ENCODE measurements at regions not wholly inside any gene's neighbourhood (a gene's known extent, or its start where the extent isn't known, plus 50 kb on each side); places are given as distances from the start of the nearest gene placed in this dataset.

GRCh38 chr20:41902346-41902745 is 284.2 kb upstream of the CHD6 start:
- Histone ChIP-seq H3K9me3 (ENCODE audit: control insufficient read depth, insufficient read depth, low read length) (no peaks in the 10 kb centered on the region; the same call in 1 of the 2 replicates), H4K20me1 (ENCODE audit: insufficient read depth, low read length) (no peaks in the 10 kb centered on the region), H2AK9ac (replicated peaks; ENCODE audit: low read depth, low read length, poor library complexity) (no peak overlapping the region), H3K14ac (replicated peaks; ENCODE audit: low read depth, low read length) (no peak overlapping the region), H2AFZ (replicated peaks; ENCODE audit: low read length, poor library complexity) (no peak overlapping the region), H3K4me1 (ENCODE audit: control insufficient read depth, insufficient read depth, low read length) (no peaks in the 10 kb centered on the region), H2BK15ac (ENCODE audit: low read depth, low read length) (no peak overlapping the region), H3K9me1 (ENCODE audit: insufficient read depth, low read length) (no peaks in the 10 kb centered on the region), H3K36me3 (ENCODE audit: control insufficient read depth, insufficient read depth, low read length) (no peaks in the 10 kb centered on the region), H2BK20ac (ENCODE audit: low read depth, low read length) (no peak overlapping the region), H4K91ac (ENCODE audit: insufficient read depth, low read depth, low read length) (no peak overlapping the region), H2AK5ac (ENCODE audit: low read depth, low read length) (no peak overlapping the region), H3K79me1 (ENCODE audit: low read depth in 1 of 2, low read length in 2 of 2) (no peaks in the 10 kb centered on the region), H3K27me3 (ENCODE audit: control insufficient read depth, insufficient read depth, low read length) (no peaks in the 10 kb centered on the region), H3K4me3 (ENCODE audit: insufficient read depth, low read depth, low read length) (no peak overlapping the region), H3K18ac (ENCODE audit: low read depth, low read length) (no peak overlapping the region), H3K9ac (ENCODE audit: low read depth, low read length) (no peak overlapping the region), H3K56ac (ENCODE audit: extremely low read depth, insufficient read depth, low read length) (no peak overlapping the region), H3K27ac (ENCODE audit: insufficient read depth, low read length) (no peak overlapping the region), H4K8ac (ENCODE audit: low read depth in 2 of 2, low read length in 2 of 2) (no peak overlapping the region), H2BK120ac (ENCODE audit: low read depth, low read length) (no peak overlapping the region), H3K4me2 (ENCODE audit: low read depth, low read length) (no peak overlapping the region), H4K5ac (ENCODE audit: low read depth, low read length) (no peak overlapping the region), H3K23ac (ENCODE audit: low read depth, low read length) (no peak overlapping the region), H3K4ac (ENCODE audit: low read depth, low read length) (no peak overlapping the region), H2BK5ac (ENCODE audit: low read depth, low read length, poor library complexity, severe bottlenecking) (no peak overlapping the region)
- 28% methylated on average over 3 of the region's 4 CpGs; no CpG with 5 or more reads in 1 of the 2 experiments for WGBS, 2 experiments (ENCODE audit: extremely low coverage in 2 of 2, insufficient read length in 1 of 2)
- no TSS peak for BruUV-seq (replicated peaks)
- POLR2A ChIA-PET (ENCODE audit: unreplicated experiment) = no interaction called here
- dilution Hi-C loops (cut with HindIII; ENCODE audit: low sequenced_read_pairs, unreplicated experiment) = no loop called here
- ATAC-seq (ENCODE audit: low read depth) (no peak), DNase-seq (no peak)
- CTCF ChIA-PET = no interaction called here
- no peak for TF ChIP-seq POLR2A (IDR thresholded peaks at IDR 0.05; ENCODE audit: low read depth, low read length)
- TF ChIP-seq RFX5 (IDR thresholded peaks at IDR 0.05; ENCODE audit: low read depth, low read length) = no peak
- TF ChIP-seq ELK1 (IDR thresholded peaks at IDR 0.05; ENCODE audit: borderline replicate concordance, low read depth, low read length) = no peak
- no peak for TF ChIP-seq USF2 (IDR thresholded peaks at IDR 0.05; ENCODE audit: low read depth, low read length)
- TF ChIP-seq SMC3 (IDR thresholded peaks at IDR 0.05; ENCODE audit: low read depth, low read length) = no peak
- no peak for TF ChIP-seq RAD21 (IDR thresholded peaks at IDR 0.05; ENCODE audit: low read length)
- in situ Hi-C loops (cut with MboI; ENCODE audit: low sequenced_read_pairs) = no loop called here
- intact Hi-C loops (cut with micrococcal nuclease) = no loop called here
